Breast epithelium (tissue), 4 donors: ENCODE measurements at regions not wholly inside any gene's neighbourhood (a gene's known extent, or its start where the extent isn't known, plus 50 kb on each side); places are given as distances from the start of the nearest gene placed in this dataset.

Experiments
- DNase-seq, 2 donors: peaks; one replicate each; pipeline ENCODE4 v3.0.0-alpha.2; 2019; ENCODE audit warnings: low spot score in 2 of 2
- H3K27ac ChIP-seq, 2 donors: fragments of 200-600 bp; sonication (generic) in 1 of 2; one replicate each; pipeline ENCODE4 v1.5.1; 2016 to 2019; ENCODE audit warnings: mild to moderate bottlenecking in 1 of 2
- H3K27me3 ChIP-seq, 2 donors: fragments of 200-600 bp; sonication (generic) in 1 of 2; one replicate each; pipeline versions ENCODE4 v1.5.1 to v1.6.0; 2017 to 2019; ENCODE audit warnings: control low read depth in 1 of 2, mild to moderate bottlenecking in 1 of 2
- H3K36me3 ChIP-seq: fragments of 200-600 bp; one replicate; pipeline ENCODE4 v1.5.1; 2019
- H3K4me1 ChIP-seq, 2 donors: fragments of 200-600 bp; sonication (generic); one replicate each; pipeline ENCODE4 v1.5.1; 2016 to 2019; ENCODE audit warnings: control low read depth in 1 of 2
- H3K4me3 ChIP-seq, 3 donors: fragments of 200-600 bp; sonication (generic); 1 replicate in 2 of 3; 2 replicates in 1 of 3; pipeline ENCODE4 v1.5.1; 2016 to 2019; ENCODE audit warnings: mild to moderate bottlenecking in 3 of 3, moderate library complexity in 2 of 3
- H3K9me3 ChIP-seq, 2 donors: fragments of 200-600 bp; sonication (generic) in 1 of 2; one replicate each; pipeline ENCODE4 v1.5.1; 2016 to 2019; ENCODE audit warnings: control low read depth in 1 of 2
- CTCF ChIP-seq, 3 donors: fragments of 450-650 bp; IDR thresholded peaks; one replicate each; pipeline ENCODE4 v1.5.1; 2016 to 2017; ENCODE audit warnings: antibody characterized with exemption in 3 of 3, mild to moderate bottlenecking in 3 of 3, moderate library complexity in 3 of 3
- POLR2A ChIP-seq: fragments of 450-650 bp; IDR thresholded peaks from one replicate; pipeline ENCODE4 v1.6.1; 2016; ENCODE audit warnings: antibody characterized with exemption, mild to moderate bottlenecking, moderate library complexity
- POLR2AphosphoS5 ChIP-seq, 3 donors: sonication (generic); formaldehyde crosslinking; IDR thresholded peaks; one replicate each; pipeline ENCODE4 v1.6.1; 2017; ENCODE audit warnings: antibody characterized with exemption in 3 of 3
- intact Hi-C: fragments of 100-400 bp; cut with DNase I; formaldehyde crosslinking; loops from one replicate; pipeline ENCODE4 v1.15.1; 2023; ENCODE audit warnings: low total_unique reads

- Histone ChIP-seq H3K4me1 (no peaks in the 10 kb centered on the region), H3K27me3 (peaks cover 0 to 6% of the 10 kb centered on the region in 2 donors), H3K27ac (no peak overlapping the region), H3K4me3 (no peak overlapping the region), H3K9me3 (peaks cover 5 to 20% of the 10 kb centered on the region in 2 donors), H3K36me3 (no peaks in the 10 kb centered on the region)
- TF ChIP-seq POLR2AphosphoS5 (IDR thresholded peaks at IDR 0.05) = no peak
- no peak for TF ChIP-seq POLR2A
- TF ChIP-seq CTCF (IDR thresholded peaks at IDR 0.05) = no peak
- intact Hi-C loops = no loop called here
- no peak for DNase-seq
Measured at GRCh38 chr12:118589162-118589561, 212.8 kb downstream of the SUDS3 start.

DNA sequence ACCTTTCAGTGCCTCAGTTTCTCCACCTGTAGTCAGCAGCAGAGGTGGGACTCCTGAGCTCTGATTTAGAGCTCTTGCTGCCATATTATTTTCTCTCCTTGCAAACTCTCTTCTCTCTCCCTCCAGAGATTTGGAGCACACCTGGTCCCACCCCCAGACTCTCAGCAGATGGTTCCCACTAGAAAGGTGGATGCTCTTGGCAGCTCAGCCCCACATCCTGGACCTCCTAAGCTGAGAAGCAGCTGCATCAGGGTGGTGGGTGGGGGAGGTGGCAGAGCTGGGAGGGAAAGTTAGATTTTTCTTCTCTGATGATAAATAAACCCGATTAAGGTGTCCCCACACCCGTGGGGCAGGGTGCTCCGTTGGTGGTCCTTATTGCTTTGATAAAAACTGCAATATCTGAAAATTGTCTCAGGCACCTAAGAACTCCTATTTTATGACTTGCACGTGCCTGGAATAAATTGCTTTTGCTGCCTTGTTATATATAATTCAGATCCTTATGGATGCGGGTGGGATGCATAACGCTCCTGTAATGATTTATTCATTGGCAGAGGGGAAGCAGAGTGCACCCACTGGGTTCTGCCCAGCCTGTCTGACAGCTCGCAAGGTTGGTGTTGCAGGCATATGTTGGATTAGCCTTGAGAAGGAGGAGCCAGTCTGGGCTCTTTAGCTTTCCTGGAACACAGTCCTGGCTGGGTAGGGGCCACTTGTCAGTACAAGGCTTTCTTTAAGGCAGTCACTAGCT lies 214.2 kb downstream of the SUDS3 start:
- intact Hi-C loops = no loop called here
- H3K27ac ChIP-seq = no peak overlapping the region
- peaks cover 0 to 6% of the 10 kb centered on the region in 2 donors for H3K27me3 ChIP-seq
- no peak for TF ChIP-seq CTCF (IDR thresholded peaks at IDR 0.05)
- no peak for TF ChIP-seq POLR2A
- no peak for TF ChIP-seq POLR2AphosphoS5 (IDR thresholded peaks at IDR 0.05)
- no peak for DNase-seq
- no peaks in the 10 kb centered on the region for H3K36me3 ChIP-seq
- H3K4me1 ChIP-seq = no peaks in the 10 kb centered on the region
- no peak overlapping the region for H3K4me3 ChIP-seq
- H3K9me3 ChIP-seq = peaks cover 5 to 20% of the 10 kb centered on the region in 2 donors

GRCh38 chr12:118603610-118604361 lies 227.4 kb downstream of the SUDS3 start:
- Histone ChIP-seq H3K4me1 (no peaks in the 10 kb centered on the region), H3K27me3 (no peaks in the 10 kb centered on the region), H3K4me3 (no peak overlapping the region), H3K9me3 (no peaks in the 10 kb centered on the region), H3K36me3 (no peaks in the 10 kb centered on the region), H3K27ac (no peak overlapping the region)
- TF ChIP-seq POLR2AphosphoS5 (IDR thresholded peaks at IDR 0.05) (no peak), POLR2A (no peak), CTCF (IDR thresholded peaks at IDR 0.05) (no peak)
- intact Hi-C loops = no loop called here
- no peak for DNase-seq

DNA sequence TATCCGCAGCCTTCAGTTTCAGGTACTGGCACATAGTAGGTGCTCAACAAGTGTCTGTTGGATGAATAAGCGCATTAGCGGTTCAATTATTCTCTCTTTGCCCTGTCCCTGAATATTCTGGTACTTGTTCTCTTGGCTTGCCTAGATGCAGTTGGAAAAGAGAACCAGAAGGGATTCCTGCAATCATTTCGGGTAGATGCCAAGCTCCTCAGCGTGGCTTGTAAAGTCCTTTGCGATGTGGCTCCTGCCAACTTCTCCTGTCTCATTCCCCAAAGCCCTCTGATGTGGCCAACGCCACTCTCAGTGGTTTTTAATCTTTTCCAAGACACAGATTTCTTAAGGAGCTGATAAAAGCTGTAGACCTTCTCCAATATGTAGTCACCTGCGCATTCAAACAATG lies 230.3 kb downstream of the SUDS3 start:
- no peak overlapping the region for H3K27ac ChIP-seq
- no peaks in the 10 kb centered on the region for H3K9me3 ChIP-seq
- no peaks in the 10 kb centered on the region for H3K36me3 ChIP-seq
- no peak overlapping the region for H3K4me3 ChIP-seq
- no peaks in the 10 kb centered on the region for H3K27me3 ChIP-seq
- intact Hi-C loops = no loop called here
- TF ChIP-seq POLR2AphosphoS5 (IDR thresholded peaks at IDR 0.05) = no peak
- TF ChIP-seq POLR2A = no peak
- TF ChIP-seq CTCF (IDR thresholded peaks at IDR 0.05) = no peak
- no peaks in the 10 kb centered on the region for H3K4me1 ChIP-seq
- no peak for DNase-seq

DNA sequence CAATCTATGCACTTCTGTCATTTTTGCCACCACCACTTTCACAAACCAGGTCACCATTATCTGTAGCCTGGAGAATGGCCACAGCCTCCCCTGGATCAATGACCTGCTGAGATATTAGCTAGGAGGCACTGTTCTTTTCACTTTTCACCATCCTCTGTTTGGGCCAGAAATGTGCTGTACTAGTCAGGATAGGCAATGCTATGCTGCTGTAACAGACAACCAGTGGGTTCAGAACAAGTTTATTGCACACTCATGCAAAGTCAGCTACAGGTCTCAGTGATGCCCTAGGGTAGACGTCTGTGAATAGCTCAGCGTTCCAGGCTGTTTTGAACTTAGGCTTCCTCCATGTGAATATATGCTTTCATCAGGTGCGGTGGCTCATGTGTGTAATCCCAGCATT lies 231.5 kb downstream of the SUDS3 start:
- no peak for DNase-seq
- H3K4me3 ChIP-seq = no peak overlapping the region
- peaks cover 0 to 5% of the 10 kb centered on the region in 2 donors for H3K9me3 ChIP-seq
- TF ChIP-seq POLR2A = no peak
- TF ChIP-seq CTCF (IDR thresholded peaks at IDR 0.05) = no peak
- no peak for TF ChIP-seq POLR2AphosphoS5 (IDR thresholded peaks at IDR 0.05)
- no peaks in the 10 kb centered on the region for H3K4me1 ChIP-seq
- no peaks in the 10 kb centered on the region for H3K36me3 ChIP-seq
- intact Hi-C loops = no loop called here
- H3K27ac ChIP-seq = no peak overlapping the region
- H3K27me3 ChIP-seq = no peaks in the 10 kb centered on the region
